ENCODE measurements at regions not wholly inside any gene's neighbourhood (a gene's known extent, or its start where the extent isn't known, plus 50 kb on each side); places are given as distances from the start of the nearest gene placed in this dataset.

DNA sequence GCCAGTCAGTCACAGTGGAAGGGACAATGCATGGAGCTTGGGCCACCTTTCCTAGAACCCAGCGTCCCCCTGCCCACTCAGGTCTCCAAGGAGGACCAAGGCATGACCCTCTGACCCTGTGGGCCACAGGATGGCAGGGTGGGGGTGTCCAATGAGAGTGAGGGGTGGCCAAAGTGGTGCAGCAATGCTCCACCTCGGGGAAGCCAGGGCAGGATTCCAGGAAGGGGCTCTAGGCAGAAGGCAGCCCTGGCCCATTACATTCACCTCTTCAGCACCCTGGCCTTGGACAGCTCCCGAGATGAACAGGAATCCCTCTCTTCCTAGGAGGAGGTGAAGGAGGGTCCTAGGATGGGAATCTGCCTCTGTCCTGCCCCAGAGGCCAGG, 597.5 kb downstream of the BRD1 start (continued):
- TF ChIP-seq, protein P1, sequence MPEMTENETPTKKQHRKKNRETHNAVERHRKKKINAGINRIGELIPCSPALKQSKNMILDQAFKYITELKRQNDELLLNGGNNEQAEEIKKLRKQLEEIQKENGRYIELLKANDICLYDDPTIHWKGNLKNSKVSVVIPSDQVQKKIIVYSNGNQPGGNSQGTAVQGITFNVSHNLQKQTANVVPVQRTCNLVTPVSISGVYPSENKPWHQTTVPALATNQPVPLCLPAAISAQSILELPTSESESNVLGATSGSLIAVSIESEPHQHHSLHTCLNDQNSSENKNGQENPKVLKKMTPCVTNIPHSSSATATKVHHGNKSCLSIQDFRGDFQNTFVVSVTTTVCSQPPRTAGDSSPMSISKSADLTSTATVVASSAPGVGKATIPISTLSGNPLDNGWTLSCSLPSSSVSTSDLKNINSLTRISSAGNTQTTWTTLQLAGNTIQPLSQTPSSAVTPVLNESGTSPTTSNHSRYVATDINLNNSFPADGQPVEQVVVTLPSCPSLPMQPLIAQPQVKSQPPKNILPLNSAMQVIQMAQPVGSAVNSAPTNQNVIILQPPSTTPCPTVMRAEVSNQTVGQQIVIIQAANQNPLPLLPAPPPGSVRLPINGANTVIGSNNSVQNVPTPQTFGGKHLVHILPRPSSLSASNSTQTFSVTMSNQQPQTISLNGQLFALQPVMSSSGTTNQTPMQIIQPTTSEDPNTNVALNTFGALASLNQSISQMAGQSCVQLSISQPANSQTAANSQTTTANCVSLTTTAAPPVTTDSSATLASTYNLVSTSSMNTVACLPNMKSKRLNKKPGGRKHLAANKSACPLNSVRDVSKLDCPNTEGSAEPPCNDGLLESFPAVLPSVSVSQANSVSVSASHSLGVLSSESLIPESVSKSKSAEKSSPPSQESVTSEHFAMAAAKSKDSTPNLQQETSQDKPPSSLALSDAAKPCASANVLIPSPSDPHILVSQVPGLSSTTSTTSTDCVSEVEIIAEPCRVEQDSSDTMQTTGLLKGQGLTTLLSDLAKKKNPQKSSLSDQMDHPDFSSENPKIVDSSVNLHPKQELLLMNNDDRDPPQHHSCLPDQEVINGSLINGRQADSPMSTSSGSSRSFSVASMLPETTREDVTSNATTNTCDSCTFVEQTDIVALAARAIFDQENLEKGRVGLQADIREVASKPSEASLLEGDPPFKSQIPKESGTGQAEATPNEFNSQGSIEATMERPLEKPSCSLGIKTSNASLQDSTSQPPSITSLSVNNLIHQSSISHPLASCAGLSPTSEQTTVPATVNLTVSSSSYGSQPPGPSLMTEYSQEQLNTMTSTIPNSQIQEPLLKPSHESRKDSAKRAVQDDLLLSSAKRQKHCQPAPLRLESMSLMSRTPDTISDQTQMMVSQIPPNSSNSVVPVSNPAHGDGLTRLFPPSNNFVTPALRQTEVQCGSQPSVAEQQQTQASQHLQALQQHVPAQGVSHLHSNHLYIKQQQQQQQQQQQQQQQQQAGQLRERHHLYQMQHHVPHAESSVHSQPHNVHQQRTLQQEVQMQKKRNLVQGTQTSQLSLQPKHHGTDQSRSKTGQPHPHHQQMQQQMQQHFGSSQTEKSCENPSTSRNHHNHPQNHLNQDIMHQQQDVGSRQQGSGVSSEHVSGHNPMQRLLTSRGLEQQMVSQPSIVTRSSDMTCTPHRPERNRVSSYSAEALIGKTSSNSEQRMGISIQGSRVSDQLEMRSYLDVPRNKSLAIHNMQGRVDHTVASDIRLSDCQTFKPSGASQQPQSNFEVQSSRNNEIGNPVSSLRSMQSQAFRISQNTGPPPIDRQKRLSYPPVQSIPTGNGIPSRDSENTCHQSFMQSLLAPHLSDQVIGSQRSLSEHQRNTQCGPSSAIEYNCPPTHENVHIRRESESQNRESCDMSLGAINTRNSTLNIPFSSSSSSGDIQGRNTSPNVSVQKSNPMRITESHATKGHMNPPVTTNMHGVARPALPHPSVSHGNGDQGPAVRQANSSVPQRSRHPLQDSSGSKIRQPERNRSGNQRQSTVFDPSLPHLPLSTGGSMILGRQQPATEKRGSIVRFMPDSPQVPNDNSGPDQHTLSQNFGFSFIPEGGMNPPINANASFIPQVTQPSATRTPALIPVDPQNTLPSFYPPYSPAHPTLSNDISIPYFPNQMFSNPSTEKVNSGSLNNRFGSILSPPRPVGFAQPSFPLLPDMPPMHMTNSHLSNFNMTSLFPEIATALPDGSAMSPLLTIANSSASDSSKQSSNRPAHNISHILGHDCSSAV (CRISPR knock-in tag; IDR thresholded peaks at IDR 0.05; ENCODE audit: borderline replicate concordance), result no peak
- no peak for TF ChIP-seq ELF1 (CRISPR knock-in tag; IDR thresholded peaks at IDR 0.05)
- TF ChIP-seq NFATC3 (CRISPR knock-in tag; IDR thresholded peaks at IDR 0.05), result no peak
- TF ChIP-seq, protein P2, sequence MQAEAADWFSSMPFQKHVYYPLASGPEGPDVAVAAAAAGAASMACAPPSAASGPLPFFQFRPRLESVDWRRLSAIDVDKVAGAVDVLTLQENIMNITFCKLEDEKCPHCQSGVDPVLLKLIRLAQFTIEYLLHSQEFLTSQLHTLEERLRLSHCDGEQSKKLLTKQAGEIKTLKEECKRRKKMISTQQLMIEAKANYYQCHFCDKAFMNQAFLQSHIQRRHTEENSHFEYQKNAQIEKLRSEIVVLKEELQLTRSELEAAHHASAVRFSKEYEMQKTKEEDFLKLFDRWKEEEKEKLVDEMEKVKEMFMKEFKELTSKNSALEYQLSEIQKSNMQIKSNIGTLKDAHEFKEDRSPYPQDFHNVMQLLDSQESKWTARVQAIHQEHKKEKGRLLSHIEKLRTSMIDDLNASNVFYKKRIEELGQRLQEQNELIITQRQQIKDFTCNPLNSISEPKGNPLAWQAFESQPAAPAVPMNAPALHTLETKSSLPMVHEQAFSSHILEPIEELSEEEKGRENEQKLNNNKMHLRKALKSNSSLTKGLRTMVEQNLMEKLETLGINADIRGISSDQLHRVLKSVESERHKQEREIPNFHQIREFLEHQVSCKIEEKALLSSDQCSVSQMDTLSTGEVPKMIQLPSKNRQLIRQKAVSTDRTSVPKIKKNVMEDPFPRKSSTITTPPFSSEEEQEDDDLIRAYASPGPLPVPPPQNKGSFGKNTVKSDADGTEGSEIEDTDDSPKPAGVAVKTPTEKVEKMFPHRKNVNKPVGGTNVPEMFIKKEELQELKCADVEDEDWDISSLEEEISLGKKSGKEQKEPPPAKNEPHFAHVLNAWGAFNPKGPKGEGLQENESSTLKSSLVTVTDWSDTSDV (CRISPR knock-in tag; IDR thresholded peaks at IDR 0.05), result no peak
- TF ChIP-seq, protein P3, sequence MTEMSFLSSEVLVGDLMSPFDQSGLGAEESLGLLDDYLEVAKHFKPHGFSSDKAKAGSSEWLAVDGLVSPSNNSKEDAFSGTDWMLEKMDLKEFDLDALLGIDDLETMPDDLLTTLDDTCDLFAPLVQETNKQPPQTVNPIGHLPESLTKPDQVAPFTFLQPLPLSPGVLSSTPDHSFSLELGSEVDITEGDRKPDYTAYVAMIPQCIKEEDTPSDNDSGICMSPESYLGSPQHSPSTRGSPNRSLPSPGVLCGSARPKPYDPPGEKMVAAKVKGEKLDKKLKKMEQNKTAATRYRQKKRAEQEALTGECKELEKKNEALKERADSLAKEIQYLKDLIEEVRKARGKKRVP (CRISPR knock-in tag; IDR thresholded peaks at IDR 0.05), result no peak
- no peak for TF ChIP-seq SIX4 (CRISPR knock-in tag; IDR thresholded peaks at IDR 0.05)
- TF ChIP-seq KDM1A (CRISPR knock-in tag; IDR thresholded peaks at IDR 0.05), result no peak
- TF ChIP-seq, protein P4, sequence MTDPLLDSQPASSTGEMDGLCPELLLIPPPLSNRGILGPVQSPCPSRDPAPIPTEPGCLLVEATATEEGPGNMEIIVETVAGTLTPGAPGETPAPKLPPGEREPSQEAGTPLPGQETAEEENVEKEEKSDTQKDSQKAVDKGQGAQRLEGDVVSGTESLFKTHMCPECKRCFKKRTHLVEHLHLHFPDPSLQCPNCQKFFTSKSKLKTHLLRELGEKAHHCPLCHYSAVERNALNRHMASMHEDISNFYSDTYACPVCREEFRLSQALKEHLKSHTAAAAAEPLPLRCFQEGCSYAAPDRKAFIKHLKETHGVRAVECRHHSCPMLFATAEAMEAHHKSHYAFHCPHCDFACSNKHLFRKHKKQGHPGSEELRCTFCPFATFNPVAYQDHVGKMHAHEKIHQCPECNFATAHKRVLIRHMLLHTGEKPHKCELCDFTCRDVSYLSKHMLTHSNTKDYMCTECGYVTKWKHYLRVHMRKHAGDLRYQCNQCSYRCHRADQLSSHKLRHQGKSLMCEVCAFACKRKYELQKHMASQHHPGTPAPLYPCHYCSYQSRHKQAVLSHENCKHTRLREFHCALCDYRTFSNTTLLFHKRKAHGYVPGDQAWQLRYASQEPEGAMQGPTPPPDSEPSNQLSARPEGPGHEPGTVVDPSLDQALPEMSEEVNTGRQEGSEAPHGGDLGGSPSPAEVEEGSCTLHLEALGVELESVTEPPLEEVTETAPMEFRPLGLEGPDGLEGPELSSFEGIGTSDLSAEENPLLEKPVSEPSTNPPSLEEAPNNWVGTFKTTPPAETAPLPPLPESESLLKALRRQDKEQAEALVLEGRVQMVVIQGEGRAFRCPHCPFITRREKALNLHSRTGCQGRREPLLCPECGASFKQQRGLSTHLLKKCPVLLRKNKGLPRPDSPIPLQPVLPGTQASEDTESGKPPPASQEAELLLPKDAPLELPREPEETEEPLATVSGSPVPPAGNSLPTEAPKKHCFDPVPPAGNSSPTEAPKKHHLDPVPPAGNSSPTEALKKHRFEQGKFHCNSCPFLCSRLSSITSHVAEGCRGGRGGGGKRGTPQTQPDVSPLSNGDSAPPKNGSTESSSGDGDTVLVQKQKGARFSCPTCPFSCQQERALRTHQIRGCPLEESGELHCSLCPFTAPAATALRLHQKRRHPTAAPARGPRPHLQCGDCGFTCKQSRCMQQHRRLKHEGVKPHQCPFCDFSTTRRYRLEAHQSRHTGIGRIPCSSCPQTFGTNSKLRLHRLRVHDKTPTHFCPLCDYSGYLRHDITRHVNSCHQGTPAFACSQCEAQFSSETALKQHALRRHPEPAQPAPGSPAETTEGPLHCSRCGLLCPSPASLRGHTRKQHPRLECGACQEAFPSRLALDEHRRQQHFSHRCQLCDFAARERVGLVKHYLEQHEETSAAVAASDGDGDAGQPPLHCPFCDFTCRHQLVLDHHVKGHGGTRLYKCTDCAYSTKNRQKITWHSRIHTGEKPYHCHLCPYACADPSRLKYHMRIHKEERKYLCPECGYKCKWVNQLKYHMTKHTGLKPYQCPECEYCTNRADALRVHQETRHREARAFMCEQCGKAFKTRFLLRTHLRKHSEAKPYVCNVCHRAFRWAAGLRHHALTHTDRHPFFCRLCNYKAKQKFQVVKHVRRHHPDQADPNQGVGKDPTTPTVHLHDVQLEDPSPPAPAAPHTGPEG (CRISPR knock-in tag; IDR thresholded peaks at IDR 0.05), result no peak
- TF ChIP-seq TBX2 (CRISPR knock-in tag; IDR thresholded peaks at IDR 0.05; ENCODE audit: borderline replicate concordance), result no peak
- peak; percentile 80 for TF ChIP-seq MIER2 (CRISPR knock-in tag; IDR thresholded peaks at IDR 0.05)

Data from HepG2 (cell line).